ENCODE measurements at regions not wholly inside any gene's neighbourhood (a gene's known extent, or its start where the extent isn't known, plus 50 kb on each side); places are given as distances from the start of the nearest gene placed in this dataset.

GRCh38 chr11:119481667-119482400, 58.9 kb upstream of the THY1 start:
- DNase-seq, result peak; percentile 27 to 64 (median 50)
- no peak overlapping the region for H3K4me3 ChIP-seq
- H3K9me3 ChIP-seq (replicated peaks in 1 of 3), result no peaks in the 10 kb centered on the region
- no peaks in the 10 kb centered on the region for H3K36me3 ChIP-seq (replicated peaks in 1 of 2)
- intact Hi-C loops (cut with DNase I), result loop anchor here (2.0 to 10.0 kb wide), 5 partner anchors 51 to 633 kb away; partner anchors contain the start of gene NECTIN1 (in 1 of the 2)
- H3K27ac ChIP-seq, result no peak overlapping the region
- peaks cover 0 to 8% of the 10 kb centered on the region in 2 donors for H3K4me1 ChIP-seq (replicated peaks in 1 of 2)
- H3K27me3 ChIP-seq, result no peaks in the 10 kb centered on the region
- TF ChIP-seq POLR2A (IDR thresholded peaks at IDR 0.05) (no peak), CTCF (IDR thresholded peaks at IDR 0.05) (peak in 1 of 6 experiments; percentile 40)
- WGBS, 4 donors, result 39 to 72% (median 49%) methylated on average over 6 to 22 of the region's 22 CpGs

- Histone ChIP-seq H3K27me3 (no peaks in the 10 kb centered on the region), H3K9me3 (replicated peaks in 1 of 3) (no peaks in the 10 kb centered on the region), H3K36me3 (replicated peaks in 1 of 2) (no peaks in the 10 kb centered on the region), H3K4me1 (replicated peaks in 1 of 2) (peaks cover 0 to 8% of the 10 kb centered on the region in 2 donors), H3K4me3 (no peak overlapping the region), H3K27ac (no peak overlapping the region)
- intact Hi-C loops (cut with DNase I), result loop anchor here (5.0 to 10.0 kb wide), 4 partner anchors 184 to 634 kb away; partner anchors contain the start of gene NECTIN1 (in 1 of the 2)
- peak; percentile 78 to 92 (median 89) for DNase-seq
- TF ChIP-seq POLR2A (IDR thresholded peaks at IDR 0.05), result no peak
- TF ChIP-seq CTCF (IDR thresholded peaks at IDR 0.05), result peak; percentile 94 to 98 (median 98)
- 27 to 30% (median 28%) methylated on average over 20 to 31 of the region's 31 CpGs for WGBS, 4 donors
Measured at GRCh38 chr11:119481021-119481666, 58.2 kb upstream of the THY1 start.

GRCh38 chr11:119480380-119481020, 57.5 kb upstream of the THY1 start:
- peaks cover 0 to 8% of the 10 kb centered on the region in 2 donors for H3K4me1 ChIP-seq (replicated peaks in 1 of 2)
- WGBS, 4 donors, result 83 to 95% (median 87%) methylated on average over 10 to 11 of the region's 11 CpGs
- no peaks in the 10 kb centered on the region for H3K9me3 ChIP-seq (replicated peaks in 1 of 3)
- intact Hi-C loops (cut with DNase I), result loop anchor here (5.0 to 10.0 kb wide), 4 partner anchors 184 to 634 kb away; partner anchors contain the start of gene NECTIN1 (in 1 of the 2)
- H3K4me3 ChIP-seq, result no peak overlapping the region
- no peak for TF ChIP-seq CTCF (IDR thresholded peaks at IDR 0.05)
- H3K36me3 ChIP-seq (replicated peaks in 1 of 2), result no peaks in the 10 kb centered on the region
- H3K27me3 ChIP-seq, result no peaks in the 10 kb centered on the region
- peak in 5 of 7 donors; percentile 4 to 47 (median 15) for DNase-seq
- H3K27ac ChIP-seq, result no peak overlapping the region
